ENCODE measurements at regions not wholly inside any gene's neighbourhood (a gene's known extent, or its start where the extent isn't known, plus 50 kb on each side); places are given as distances from the start of the nearest gene placed in this dataset.

DNA sequence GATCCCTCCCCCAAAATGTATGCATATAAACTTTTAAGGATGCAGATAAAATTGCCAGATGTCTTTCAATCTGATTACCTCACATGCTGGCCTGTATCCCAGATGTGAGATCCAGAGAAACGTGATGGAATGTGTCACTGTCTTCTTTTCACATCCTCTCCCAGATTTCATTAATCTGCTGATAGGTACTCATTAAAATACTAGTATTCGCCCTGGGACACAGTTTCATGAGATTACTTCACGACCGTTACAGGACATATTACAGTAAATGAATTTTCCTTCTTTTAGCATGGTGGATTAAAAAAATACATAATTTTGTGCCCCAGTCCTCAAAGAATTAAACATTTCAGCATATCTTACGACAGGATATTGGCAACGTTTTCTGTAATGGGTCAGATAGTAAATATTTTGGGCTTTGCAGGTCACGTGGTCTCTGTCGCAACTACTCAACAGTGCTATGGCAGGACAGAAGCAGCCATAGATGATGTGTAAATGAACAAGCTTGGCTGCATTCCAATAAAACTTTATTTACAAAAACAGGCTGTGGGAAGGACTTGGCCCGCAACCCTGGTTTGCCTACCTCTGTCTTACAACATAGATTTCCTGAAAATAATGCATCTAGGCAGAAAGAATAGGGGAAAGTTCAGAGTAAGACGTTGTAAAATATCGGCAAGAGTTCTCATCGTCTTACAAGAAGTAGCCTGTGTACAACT, 156.0 kb upstream of the DIO3 start:
- no peak overlapping the region for H3K4me3 ChIP-seq (ENCODE audit: insufficient read depth, low read depth, low read length)
- H3K4ac ChIP-seq (ENCODE audit: low read depth, low read length), result no peak overlapping the region
- no peaks in the 10 kb centered on the region for H3K79me1 ChIP-seq (ENCODE audit: low read depth in 1 of 2, low read length in 2 of 2)
- H3K9me1 ChIP-seq (ENCODE audit: insufficient read depth, low read length), result 0 out of 2 replicates have a peak, but pooled peaks cover 8% of the 10 kb centered on the region
- ATAC-seq (ENCODE audit: low read depth), result 0 out of 2 replicates have a peak, but pooled peaks have one; percentile 15
- H2BK20ac ChIP-seq (ENCODE audit: low read depth, low read length), result no peak overlapping the region
- H3K36me3 ChIP-seq (ENCODE audit: control insufficient read depth, insufficient read depth, low read length), result no peaks in the 10 kb centered on the region
- CTCF ChIA-PET, result no interaction called here
- intact Hi-C loops (cut with micrococcal nuclease) (no loop called here), dilution Hi-C loops (cut with HindIII; ENCODE audit: low sequenced_read_pairs, unreplicated experiment) (no loop called here), in situ Hi-C loops (cut with MboI; ENCODE audit: low sequenced_read_pairs) (no loop called here)
- no peak overlapping the region for H2AK5ac ChIP-seq (ENCODE audit: low read depth, low read length)
- no peak overlapping the region for H4K91ac ChIP-seq (ENCODE audit: insufficient read depth, low read depth, low read length)
- H2BK5ac ChIP-seq (ENCODE audit: low read depth, low read length, poor library complexity, severe bottlenecking), result no peak overlapping the region
- no peaks in the 10 kb centered on the region for H3K27me3 ChIP-seq (ENCODE audit: control insufficient read depth, insufficient read depth, low read length)
- 0 out of 2 replicates have a peak overlapping the region, but pooled peaks have one; percentile 74 for H3K18ac ChIP-seq (ENCODE audit: low read depth, low read length)
- H3K9me3 ChIP-seq (ENCODE audit: control insufficient read depth, insufficient read depth, low read length), result no peaks in the 10 kb centered on the region
- peak; percentile 69 for DNase-seq
- no peak overlapping the region for H3K23ac ChIP-seq (ENCODE audit: low read depth, low read length)
- H3K27ac ChIP-seq (ENCODE audit: insufficient read depth, low read length), result no peak overlapping the region; the same call in 1 of the 2 replicates
- H4K5ac ChIP-seq (ENCODE audit: low read depth, low read length), result no peak overlapping the region
- no peak overlapping the region for H3K56ac ChIP-seq (ENCODE audit: extremely low read depth, insufficient read depth, low read length)
- H2AFZ ChIP-seq (replicated peaks; ENCODE audit: low read length, poor library complexity), result no peak overlapping the region
- POLR2A ChIA-PET (ENCODE audit: unreplicated experiment), result no interaction called here
- H4K20me1 ChIP-seq (ENCODE audit: insufficient read depth, low read length), result no peaks in the 10 kb centered on the region
- H2AK9ac ChIP-seq (replicated peaks; ENCODE audit: low read depth, low read length, poor library complexity), result no peak overlapping the region
- peaks cover 25% of the 10 kb centered on the region for H3K4me1 ChIP-seq (ENCODE audit: control insufficient read depth, insufficient read depth, low read length)
- TF ChIP-seq SMC3 (IDR thresholded peaks at IDR 0.05; ENCODE audit: low read depth, low read length), result no peak
- TF ChIP-seq POLR2A (IDR thresholded peaks at IDR 0.05; ENCODE audit: low read depth, low read length), result no peak
- no peak for TF ChIP-seq MXI1 (IDR thresholded peaks at IDR 0.05; ENCODE audit: borderline replicate concordance, low read depth, low read length)
- TF ChIP-seq MAFK (IDR thresholded peaks at IDR 0.05; ENCODE audit: low read depth, low read length), result no peak
- peak; percentile 52 for TF ChIP-seq CEBPB (IDR thresholded peaks at IDR 0.05; ENCODE audit: low read depth, low read length)
- 0 out of 2 replicates have a peak, but pooled peaks have one; percentile 4 for TF ChIP-seq BHLHE40 (IDR thresholded peaks at IDR 0.05; ENCODE audit: low read depth, low read length)
- TF ChIP-seq CHD1 (IDR thresholded peaks at IDR 0.05; ENCODE audit: low read depth, low read length), result no peak
- no peak for TF ChIP-seq MAZ (IDR thresholded peaks at IDR 0.05; ENCODE audit: borderline replicate concordance, low read depth, low read length)
- TF ChIP-seq, protein P1, sequence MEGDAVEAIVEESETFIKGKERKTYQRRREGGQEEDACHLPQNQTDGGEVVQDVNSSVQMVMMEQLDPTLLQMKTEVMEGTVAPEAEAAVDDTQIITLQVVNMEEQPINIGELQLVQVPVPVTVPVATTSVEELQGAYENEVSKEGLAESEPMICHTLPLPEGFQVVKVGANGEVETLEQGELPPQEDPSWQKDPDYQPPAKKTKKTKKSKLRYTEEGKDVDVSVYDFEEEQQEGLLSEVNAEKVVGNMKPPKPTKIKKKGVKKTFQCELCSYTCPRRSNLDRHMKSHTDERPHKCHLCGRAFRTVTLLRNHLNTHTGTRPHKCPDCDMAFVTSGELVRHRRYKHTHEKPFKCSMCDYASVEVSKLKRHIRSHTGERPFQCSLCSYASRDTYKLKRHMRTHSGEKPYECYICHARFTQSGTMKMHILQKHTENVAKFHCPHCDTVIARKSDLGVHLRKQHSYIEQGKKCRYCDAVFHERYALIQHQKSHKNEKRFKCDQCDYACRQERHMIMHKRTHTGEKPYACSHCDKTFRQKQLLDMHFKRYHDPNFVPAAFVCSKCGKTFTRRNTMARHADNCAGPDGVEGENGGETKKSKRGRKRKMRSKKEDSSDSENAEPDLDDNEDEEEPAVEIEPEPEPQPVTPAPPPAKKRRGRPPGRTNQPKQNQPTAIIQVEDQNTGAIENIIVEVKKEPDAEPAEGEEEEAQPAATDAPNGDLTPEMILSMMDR (conservative IDR thresholded peaks at IDR 0.05; ENCODE audit: low read depth, low read length), result no peak
- no peak for TF ChIP-seq FOS (IDR thresholded peaks at IDR 0.05; ENCODE audit: low read depth, low read length)
- TF ChIP-seq RFX5 (IDR thresholded peaks at IDR 0.05; ENCODE audit: low read depth, low read length), result no peak
- no peak for TF ChIP-seq RCOR1 (IDR thresholded peaks at IDR 0.05; ENCODE audit: insufficient replicate concordance, low read length)
- TF ChIP-seq, protein P2, sequence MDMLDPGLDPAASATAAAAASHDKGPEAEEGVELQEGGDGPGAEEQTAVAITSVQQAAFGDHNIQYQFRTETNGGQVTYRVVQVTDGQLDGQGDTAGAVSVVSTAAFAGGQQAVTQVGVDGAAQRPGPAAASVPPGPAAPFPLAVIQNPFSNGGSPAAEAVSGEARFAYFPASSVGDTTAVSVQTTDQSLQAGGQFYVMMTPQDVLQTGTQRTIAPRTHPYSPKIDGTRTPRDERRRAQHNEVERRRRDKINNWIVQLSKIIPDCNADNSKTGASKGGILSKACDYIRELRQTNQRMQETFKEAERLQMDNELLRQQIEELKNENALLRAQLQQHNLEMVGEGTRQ (IDR thresholded peaks at IDR 0.05; ENCODE audit: low read depth, low read length), result peak; percentile 75
- TF ChIP-seq NFE2L2 (IDR thresholded peaks at IDR 0.05; ENCODE audit: low read depth, low read length), result no peak
- TF ChIP-seq, protein P3, sequence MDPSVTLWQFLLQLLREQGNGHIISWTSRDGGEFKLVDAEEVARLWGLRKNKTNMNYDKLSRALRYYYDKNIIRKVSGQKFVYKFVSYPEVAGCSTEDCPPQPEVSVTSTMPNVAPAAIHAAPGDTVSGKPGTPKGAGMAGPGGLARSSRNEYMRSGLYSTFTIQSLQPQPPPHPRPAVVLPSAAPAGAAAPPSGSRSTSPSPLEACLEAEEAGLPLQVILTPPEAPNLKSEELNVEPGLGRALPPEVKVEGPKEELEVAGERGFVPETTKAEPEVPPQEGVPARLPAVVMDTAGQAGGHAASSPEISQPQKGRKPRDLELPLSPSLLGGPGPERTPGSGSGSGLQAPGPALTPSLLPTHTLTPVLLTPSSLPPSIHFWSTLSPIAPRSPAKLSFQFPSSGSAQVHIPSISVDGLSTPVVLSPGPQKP (IDR thresholded peaks at IDR 0.05; ENCODE audit: borderline replicate concordance, low read depth, low read length), result no peak
- no peak for TF ChIP-seq RAD21 (IDR thresholded peaks at IDR 0.05; ENCODE audit: low read length)
- no peak overlapping the region for H4K8ac ChIP-seq (ENCODE audit: low read depth in 2 of 2, low read length in 2 of 2)
- H3K4me2 ChIP-seq (ENCODE audit: low read depth, low read length), result peak overlapping the region; percentile 46; the same call in 1 of the 2 replicates
- no CpG with 5 or more reads among the region's 12 CpGs for WGBS, 2 experiments (ENCODE audit: extremely low coverage in 2 of 2, insufficient read length in 1 of 2)
- BruUV-seq (replicated peaks), result no TSS peak
- H2BK120ac ChIP-seq (ENCODE audit: low read depth, low read length), result no peak overlapping the region
- no peak overlapping the region for H2BK15ac ChIP-seq (ENCODE audit: low read depth, low read length)
- H3K9ac ChIP-seq (ENCODE audit: low read depth, low read length), result no peak overlapping the region
- no peak overlapping the region for H3K14ac ChIP-seq (replicated peaks; ENCODE audit: low read depth, low read length)
